HCT116 (cell line): ENCODE measurements at regions not wholly inside any gene's neighbourhood (a gene's known extent, or its start where the extent isn't known, plus 50 kb on each side); places are given as distances from the start of the nearest gene placed in this dataset.

Source experiments
- ATAC-seq: fragments of 200-7000 bp; cut with Tn5 transposase; 2 replicates; pipeline ENCODE4 v1.9.1; 2020; ENCODE audit warnings: mild to moderate bottlenecking, moderate library complexity
- BruUV-seq: library from RNA; stranded (reverse); fragments of 400-500 nt; replicated peaks from 2 replicates; lab custom pipeline; 2021; lab: Mats Ljungman, UMichigan
- CTCF ChIA-PET: fragments of 300-600 bp; sonication (Branson Sonifier 250); formaldehyde crosslinking; loops from one replicate; lab custom pipeline; 2021; ENCODE audit warnings: antibody characterized with exemption; lab: Charles Lee
- POLR2A ChIA-PET: fragments of 300-600, 350-600 bp; sonication (Branson Sonifier 250); formaldehyde crosslinking; loops from one replicate; lab custom pipeline; 2021; ENCODE audit warnings: antibody characterized with exemption; lab: Charles Lee
- RAD21 ChIA-PET, 2 experiments: fragments of 300-600 bp; sonication (Branson Sonifier 250); formaldehyde crosslinking; loops; one replicate each; lab custom pipeline; 2023; ENCODE audit warnings: low total read pairs in 2 of 2; ENCODE audit not compliant: uncharacterized antibody in 2 of 2, unreplicated experiment in 2 of 2, low non-redundant PET in 1 of 2; lab: Charles Lee
- DNase-seq: peaks from one replicate; pipeline ENCODE4 v3.0.0-alpha.2; 2010; ENCODE audit warnings: low read depth, low spot score
- H2AFZ ChIP-seq: fragments of 200-600 bp; shearing (Covaris generic), sonication (generic); 2 replicates; pipeline ENCODE4 v1.6.1; 2017; ENCODE audit warnings: low read depth, mixed run types, mixed read lengths, antibody characterized with exemption, low read length; ENCODE audit not compliant: poor library complexity, severe bottlenecking
- H3K27ac ChIP-seq: 2 replicates; pipeline ENCODE4 v1.5.1; 2012; ENCODE audit warnings: low read depth, low read length
- H3K27me3 ChIP-seq: fragments of 200-600 bp; sonication (generic); 2 replicates; pipeline ENCODE4 v1.6.1; 2016; ENCODE audit warnings: mixed run types, low read length, mixed read lengths; ENCODE audit not compliant: insufficient read depth
- H3K36me3 ChIP-seq, 2 experiments: fragments of 200-500 bp in 1 of 2; fragments of 200-600 bp in 1 of 2; sonication (Bioruptor generic) in 1 of 2; sonication (generic) in 1 of 2; 2 replicates each; pipeline versions ENCODE4 v1.5.1 to v1.6.1; 2014 to 2016; ENCODE audit warnings: low read length in 2 of 2, inconsistent platforms in 1 of 2, mixed read lengths in 1 of 2, mixed run types in 1 of 2; ENCODE audit not compliant: insufficient read depth in 2 of 2, control insufficient read depth in 1 of 2
- H3K4me1 ChIP-seq, 2 experiments: fragments of 200-600 bp in 1 of 2; sonication (generic) in 1 of 2; 2 replicates each; pipeline versions ENCODE4 v1.5.1 to v1.6.1; 2012 to 2017; ENCODE audit warnings: low read length in 2 of 2, inconsistent platforms in 1 of 2, mild to moderate bottlenecking in 1 of 2, mixed read lengths in 1 of 2, mixed run types in 1 of 2, moderate library complexity in 1 of 2; ENCODE audit not compliant: insufficient read depth in 2 of 2, control insufficient read depth in 1 of 2
- H3K4me2 ChIP-seq: fragments of 200-600 bp; sonication (generic); 2 replicates; pipeline ENCODE4 v1.6.1; 2017; ENCODE audit warnings: mixed run types, low read length, mixed read lengths
- H3K4me3 ChIP-seq, 2 experiments: fragments of 200-600 bp in 1 of 2; sonication (generic) in 1 of 2; replicated peaks in 1 of 2; 2 replicates each; pipeline ENCODE4 v1.5.1; 2011 to 2016; ENCODE audit warnings: low read length in 2 of 2, control low read depth in 1 of 2, low read depth in 1 of 2, mild to moderate bottlenecking in 1 of 2, mixed read lengths in 1 of 2, mixed run types in 1 of 2
- H3K79me2 ChIP-seq: fragments of 200-600 bp; sonication (generic); 2 replicates; pipeline ENCODE4 v1.6.1; 2017; ENCODE audit warnings: mild to moderate bottlenecking, mixed run types, low read length, moderate library complexity, mixed read lengths; ENCODE audit not compliant: insufficient read depth
- H3K9ac ChIP-seq: fragments of 200-600 bp; sonication (generic); 2 replicates; pipeline ENCODE4 v1.6.1; 2016; ENCODE audit warnings: low read length, mixed read lengths
- H3K9me2 ChIP-seq: fragments of 200-600 bp; sonication (generic), shearing (Covaris generic); 2 replicates; pipeline ENCODE4 v1.6.1; 2017; ENCODE audit warnings: mixed run types, mild to moderate bottlenecking, moderate library complexity; ENCODE audit not compliant: insufficient read depth
- H3K9me3 ChIP-seq, 2 experiments: fragments of 200-500 bp in 1 of 2; fragments of 200-600 bp in 1 of 2; sonication (Bioruptor generic) in 1 of 2; sonication (generic) in 1 of 2; 2 replicates each; pipeline ENCODE4 v1.6.1; 2014 to 2017; ENCODE audit warnings: low read length in 2 of 2, mixed read lengths in 2 of 2, inconsistent platforms in 1 of 2, low read depth in 1 of 2, mild to moderate bottlenecking in 1 of 2, mixed run types in 1 of 2, moderate library complexity in 1 of 2; ENCODE audit not compliant: control insufficient read depth in 1 of 2, insufficient read depth in 1 of 2
- H4K20me1 ChIP-seq: fragments of 200-600 bp; sonication (generic), shearing (Covaris generic); 2 replicates; pipeline ENCODE4 v1.6.1; 2017; ENCODE audit warnings: mixed run types, mild to moderate bottlenecking, moderate library complexity; ENCODE audit not compliant: insufficient read depth
- CBX3 ChIP-seq: IDR thresholded peaks from 2 replicates; pipeline ENCODE4 v1.6.1; 2012; ENCODE audit warnings: low read depth
- CEBPB ChIP-seq: IDR thresholded peaks from 2 replicates; pipeline ENCODE4 v1.6.1; 2012; ENCODE audit warnings: low read depth
- CTCF ChIP-seq, 3 experiments: fragments of 200-600 bp in 1 of 3; sonication (generic) in 1 of 3; IDR thresholded peaks in 2 of 3; conservative IDR thresholded peaks in 1 of 3; 2 replicates each; pipeline ENCODE4 v1.5.1; 2012 to 2017; ENCODE audit warnings: low read depth in 2 of 3, low read length in 2 of 3, antibody characterized with exemption in 1 of 3, borderline replicate concordance in 1 of 3, control low read depth in 1 of 3, mild to moderate bottlenecking in 1 of 3, mixed read lengths in 1 of 3, mixed run types in 1 of 3, moderate library complexity in 1 of 3; ENCODE audit not compliant: insufficient read depth in 1 of 3
- EGR1 ChIP-seq: IDR thresholded peaks from 2 replicates; pipeline ENCODE4 v1.6.1; 2012; ENCODE audit warnings: low read depth
- FOSL1 ChIP-seq: IDR thresholded peaks from 2 replicates; pipeline ENCODE4 v1.6.1; 2012; ENCODE audit warnings: low read depth
- JUND ChIP-seq: IDR thresholded peaks from 2 replicates; pipeline ENCODE4 v1.6.1; 2012
- POLR2AphosphoS5 ChIP-seq: IDR thresholded peaks from 2 replicates; pipeline ENCODE4 v1.6.1; 2011; ENCODE audit warnings: mild to moderate bottlenecking, low read depth, low read length, moderate library complexity
- RAD21 ChIP-seq: IDR thresholded peaks from 2 replicates; pipeline ENCODE4 v1.6.1; 2012; ENCODE audit warnings: low read depth, mild to moderate bottlenecking
- REST ChIP-seq: IDR thresholded peaks from 2 replicates; pipeline ENCODE4 v1.6.1; 2012; ENCODE audit warnings: low read depth
- SIN3A ChIP-seq: IDR thresholded peaks from 2 replicates; pipeline ENCODE4 v1.6.1; 2012; ENCODE audit warnings: low read depth
- SP1 ChIP-seq: IDR thresholded peaks from 2 replicates; pipeline ENCODE4 v1.6.1; 2012; ENCODE audit warnings: low read depth
- TCF7L2 ChIP-seq: IDR thresholded peaks from 2 replicates; pipeline ENCODE4 v1.7.0; 2011; ENCODE audit warnings: borderline replicate concordance, inconsistent platforms; ENCODE audit not compliant: insufficient read depth, insufficient read length; ENCODE audit errors: extremely low read depth
- YY1 ChIP-seq: IDR thresholded peaks from 2 replicates; pipeline ENCODE4 v1.6.1; 2011; ENCODE audit warnings: low read length, low read depth, moderate library complexity, mild to moderate bottlenecking; ENCODE audit not compliant: insufficient replicate concordance; ENCODE audit errors: extremely low read depth
- ZBTB33 ChIP-seq: IDR thresholded peaks from 2 replicates; pipeline ENCODE4 v1.6.1; 2011; ENCODE audit warnings: mild to moderate bottlenecking, low read length, moderate library complexity; ENCODE audit not compliant: insufficient replicate concordance; ENCODE audit errors: extremely low read depth
- ZFX ChIP-seq: fragments of 450-650 bp; IDR thresholded peaks from 2 replicates; pipeline ENCODE4 v1.6.1; 2017
- intact Hi-C: fragments of 100-400 bp; cut with micrococcal nuclease; formaldehyde crosslinking; loops from 2 replicates; pipeline ENCODE4 v1.10.0; 2022

GRCh38 chr4:79134767-79135166 is 191.1 kb downstream of the NAA11 start:
- Histone ChIP-seq H3K9me2 (no peaks in the 10 kb centered on the region), H3K4me1 (no peaks in the 10 kb centered on the region), H4K20me1 (no peaks in the 10 kb centered on the region), H3K27me3 (no peaks in the 10 kb centered on the region), H3K79me2 (no peaks in the 10 kb centered on the region), H3K4me3 (no peak overlapping the region), H3K4me2 (no peak overlapping the region), H3K27ac (no peak overlapping the region), H3K9me3 (no peaks in the 10 kb centered on the region), H3K36me3 (no peaks in the 10 kb centered on the region), H3K9ac (no peak overlapping the region), H2AFZ (no peak overlapping the region)
- BruUV-seq, result no TSS peak
- ChIA-PET POLR2A (no interaction called here), RAD21 (no interaction called here), CTCF (no interaction called here)
- DNase-seq (no peak), ATAC-seq (no peak)
- intact Hi-C loops, result no loop called here
- no peak for TF ChIP-seq CBX3
- TF ChIP-seq JUND, result no peak
- no peak for TF ChIP-seq ZFX
- no peak for TF ChIP-seq SIN3A
- TF ChIP-seq CEBPB, result no peak
- TF ChIP-seq RAD21, result no peak
- no peak for TF ChIP-seq EGR1
- no peak for TF ChIP-seq REST
- no peak for TF ChIP-seq FOSL1
- no peak for TF ChIP-seq ZBTB33
- TF ChIP-seq YY1, result no peak
- no peak for TF ChIP-seq SP1
- TF ChIP-seq TCF7L2, result no peak
- TF ChIP-seq CTCF (IDR thresholded peaks at IDR 0.05 in 2 of 3, conservative IDR thresholded peaks at IDR 0.05 in 1 of 3; ENCODE audit: borderline replicate concordance in 1 of 3, insufficient read depth in 1 of 3, low read depth in 2 of 3, low read length in 2 of 3), result no peak
- TF ChIP-seq POLR2AphosphoS5, result no peak
